Caco-2 (cell line): ENCODE measurements at regions not wholly inside any gene's neighbourhood (a gene's known extent, or its start where the extent isn't known, plus 50 kb on each side); places are given as distances from the start of the nearest gene placed in this dataset.
A peak's percentile ranks its signal among the peaks of the same experiment; 100 is the strongest.

Experiments used
- BruUV-seq: library from RNA; stranded (reverse); fragments of 400-500 nt; replicated peaks from 2 replicates; lab custom pipeline; 2021; lab: Mats Ljungman, UMichigan
- CTCF ChIA-PET: fragments of 300-600 bp; sonication (Branson Sonifier 250); formaldehyde crosslinking; loops from one replicate; lab custom pipeline; 2022; ENCODE audit warnings: antibody characterized with exemption; lab: Charles Lee
- POLR2A ChIA-PET: fragments of 300-600 bp; sonication (Branson Sonifier 250); formaldehyde crosslinking; loops from one replicate; lab custom pipeline; 2022; ENCODE audit warnings: antibody characterized with exemption; lab: Charles Lee
- DNase-seq, 2 experiments: peaks; one replicate each; pipeline versions ENCODE4 v3.0.0 to v3.0.0-alpha.2; 2020 to 2022
- H3K27me3 ChIP-seq: replicated peaks from 2 replicates; pipeline ENCODE4 v1.6.0; 2011; ENCODE audit warnings: low read length; ENCODE audit not compliant: control insufficient read depth, insufficient read depth
- H3K36me3 ChIP-seq: 2 replicates; pipeline ENCODE4 v1.5.1; 2011; ENCODE audit warnings: low read length; ENCODE audit not compliant: control insufficient read depth, insufficient read depth
- H3K4me1 ChIP-seq: fragments of 250-450 bp; sonication (Bioruptor Pico); 2 replicates; pipeline ENCODE4 v1.5.1; 2020; ENCODE audit warnings: mild to moderate bottlenecking
- H3K4me3 ChIP-seq: 2 replicates; pipeline ENCODE4 v1.5.1; 2011; ENCODE audit warnings: low read depth, mild to moderate bottlenecking, control low read depth, low read length
- H3K9me3 ChIP-seq: fragments of 250-450 bp; sonication (Bioruptor Pico); 2 replicates; pipeline ENCODE4 v1.5.1; 2020; ENCODE audit warnings: mild to moderate bottlenecking, moderate library complexity
- H3K27ac Mint-ChIP-seq: one replicate; pipeline ENCODE4 v1.8.0; 2022; ENCODE audit warnings: mixed read lengths; ENCODE audit not compliant: unreplicated experiment
- H3K27me3 Mint-ChIP-seq: one replicate; pipeline ENCODE4 v1.8.0; 2022; ENCODE audit warnings: mixed read lengths; ENCODE audit not compliant: insufficient read depth, unreplicated experiment
- H3K36me3 Mint-ChIP-seq: one replicate; pipeline ENCODE4 v1.8.0; 2022; ENCODE audit warnings: mild to moderate bottlenecking, mixed read lengths; ENCODE audit not compliant: insufficient read depth, unreplicated experiment
- H3K4me1 Mint-ChIP-seq: one replicate; pipeline ENCODE4 v1.8.0; 2022; ENCODE audit warnings: low read depth, mixed read lengths; ENCODE audit not compliant: unreplicated experiment
- H3K4me3 Mint-ChIP-seq: one replicate; pipeline ENCODE4 v1.8.0; 2022; ENCODE audit warnings: mild to moderate bottlenecking, moderate library complexity, mixed read lengths; ENCODE audit not compliant: unreplicated experiment
- H3K9me3 Mint-ChIP-seq: one replicate; pipeline ENCODE4 v1.8.0; 2022; ENCODE audit warnings: mixed read lengths; ENCODE audit not compliant: unreplicated experiment
- CTCF ChIP-seq, 2 experiments: fragments of 200-600 bp in 1 of 2; IDR thresholded peaks; 1 replicate in 1 of 2; 2 replicates in 1 of 2; pipeline versions ENCODE4 v1.5.1 to v1.8.0; 2011 to 2022; ENCODE audit warnings: antibody characterized with exemption in 1 of 2, control low read depth in 1 of 2, inconsistent platforms in 1 of 2, low read depth in 1 of 2, low read length in 1 of 2, mild to moderate bottlenecking in 1 of 2, moderate library complexity in 1 of 2; ENCODE audit not compliant: insufficient read depth in 1 of 2, severe bottlenecking in 1 of 2, unreplicated experiment in 1 of 2
- intact Hi-C: fragments of 100-400 bp; cut with micrococcal nuclease; formaldehyde crosslinking; loops from one replicate; pipeline ENCODE4 v1.10.0; 2022; ENCODE audit not compliant: unreplicated experiment

- Histone ChIP-seq H3K4me1 (no peaks in the 10 kb centered on the region), H3K4me3 (no peak overlapping the region), H3K36me3 (no peaks in the 10 kb centered on the region), H3K9me3 (no peaks in the 10 kb centered on the region), H3K27me3 (no peaks in the 10 kb centered on the region)
- ChIA-PET POLR2A (no interaction called here), CTCF (no interaction called here)
- no peaks in the 10 kb centered on the region for H3K36me3 Mint-ChIP-seq
- H3K9me3 Mint-ChIP-seq = no peaks in the 10 kb centered on the region
- H3K27ac Mint-ChIP-seq = no peak overlapping the region
- no TSS peak for BruUV-seq
- TF ChIP-seq CTCF (IDR thresholded peaks at IDR 0.05; ENCODE audit: insufficient read depth in 1 of 2, low read depth in 1 of 2, low read length in 1 of 2, severe bottlenecking in 1 of 2, unreplicated experiment in 1 of 2) = no peak
- no peaks in the 10 kb centered on the region for H3K4me1 Mint-ChIP-seq
- peaks cover 29% of the 10 kb centered on the region for H3K27me3 Mint-ChIP-seq
- H3K4me3 Mint-ChIP-seq = no peak overlapping the region
- no peak for DNase-seq
- intact Hi-C loops = no loop called here
Observed at GRCh38 chr16:74232806-74233465, 63.7 kb upstream of the PSMD7 start.

- H3K4me1 ChIP-seq = no peaks in the 10 kb centered on the region
- Mint-ChIP-seq H3K4me1 (no peaks in the 10 kb centered on the region), H3K27me3 (peaks cover 26% of the 10 kb centered on the region), H3K27ac (no peak overlapping the region), H3K4me3 (no peak overlapping the region), H3K9me3 (no peaks in the 10 kb centered on the region), H3K36me3 (no peaks in the 10 kb centered on the region)
- POLR2A ChIA-PET = no interaction called here
- TF ChIP-seq CTCF (IDR thresholded peaks at IDR 0.05; ENCODE audit: insufficient read depth in 1 of 2, low read depth in 1 of 2, low read length in 1 of 2, severe bottlenecking in 1 of 2, unreplicated experiment in 1 of 2) = no peak
- H3K9me3 ChIP-seq = no peaks in the 10 kb centered on the region
- CTCF ChIA-PET = no interaction called here
- no peaks in the 10 kb centered on the region for H3K27me3 ChIP-seq
- H3K36me3 ChIP-seq = no peaks in the 10 kb centered on the region
- DNase-seq = no peak
- no TSS peak for BruUV-seq
- intact Hi-C loops = no loop called here
- no peak overlapping the region for H3K4me3 ChIP-seq
Observed at GRCh38 chr16:74230126-74230525, 66.5 kb upstream of the PSMD7 start.

- Histone ChIP-seq H3K4me1 (no peaks in the 10 kb centered on the region), H3K4me3 (no peak overlapping the region), H3K27me3 (peaks cover 1% of the 10 kb centered on the region; the same call in 1 of the 2 replicates), H3K36me3 (no peaks in the 10 kb centered on the region), H3K9me3 (no peaks in the 10 kb centered on the region)
- Mint-ChIP-seq H3K9me3 (no peaks in the 10 kb centered on the region), H3K27me3 (peaks cover 21% of the 10 kb centered on the region), H3K36me3 (no peaks in the 10 kb centered on the region), H3K27ac (no peak overlapping the region), H3K4me3 (no peak overlapping the region), H3K4me1 (no peaks in the 10 kb centered on the region)
- intact Hi-C loops = loop anchor here (1.0 to 5.0 kb wide), 3 partner anchors 48 to 514 kb away; no protein-coding TSS in a partner anchor
- TF ChIP-seq CTCF (IDR thresholded peaks at IDR 0.05; ENCODE audit: insufficient read depth in 1 of 2, low read depth in 1 of 2, low read length in 1 of 2, severe bottlenecking in 1 of 2, unreplicated experiment in 1 of 2) = peak; percentile 55 to 58
- POLR2A ChIA-PET = no interaction called here
- CTCF ChIA-PET = interaction anchor here (0.6 to 1.3 kb wide), 7 partner anchors 25 to 270 kb away, joined by 3 to 12 read pairs (median 4); no protein-coding TSS in a partner anchor
- no TSS peak for BruUV-seq
- no peak for DNase-seq
Observed at GRCh38 chr16:74226338-74226954, 70.2 kb upstream of the PSMD7 start.
